Neuronal stem cell (in vitro differentiated cells): ENCODE measurements at regions not wholly inside any gene's neighbourhood (a gene's known extent, or its start where the extent isn't known, plus 50 kb on each side); places are given as distances from the start of the nearest gene placed in this dataset.
"Not testable (repeated sequence)": the region's sequence is repeated elsewhere in the genome, so short reads cannot be mapped to it uniquely, and the experiment has no call there.

Experiments used
- DNase-seq: peaks from one replicate; pipeline ENCODE4 v3.0.0-alpha.2; 2013; ENCODE audit warnings: low spot score
- H2AFZ ChIP-seq: one replicate; pipeline ENCODE4 v1.6.1; 2013; ENCODE audit warnings: mild to moderate bottlenecking, low read length, inconsistent platforms
- H2AK5ac ChIP-seq: 2 replicates; pipeline ENCODE4 v1.6.1; 2013; ENCODE audit warnings: low read depth, mild to moderate bottlenecking, inconsistent platforms, low read length, moderate library complexity, mixed read lengths
- H2BK120ac ChIP-seq: 2 replicates; pipeline ENCODE4 v1.6.1; 2013; ENCODE audit warnings: low read depth, mild to moderate bottlenecking, inconsistent platforms, low read length, moderate library complexity, mixed read lengths
- H2BK12ac ChIP-seq: one replicate; pipeline ENCODE4 v1.6.1; 2013; ENCODE audit warnings: low read length, inconsistent platforms
- H2BK15ac ChIP-seq: 2 replicates; pipeline ENCODE4 v1.6.1; 2013; ENCODE audit warnings: mild to moderate bottlenecking, low read length, inconsistent platforms, mixed read lengths
- H2BK5ac ChIP-seq: one replicate; pipeline ENCODE4 v1.6.1; 2013; ENCODE audit warnings: inconsistent platforms, mild to moderate bottlenecking, low read length, moderate library complexity
- H3K14ac ChIP-seq: one replicate; pipeline ENCODE4 v1.6.1; 2013; ENCODE audit warnings: low read length, inconsistent platforms
- H3K18ac ChIP-seq: 2 replicates; pipeline ENCODE4 v1.6.1; 2013; ENCODE audit warnings: low read length, inconsistent platforms
- H3K23ac ChIP-seq: 2 replicates; pipeline ENCODE4 v1.6.1; 2013; ENCODE audit warnings: low read depth, mild to moderate bottlenecking, mixed read lengths, low read length, inconsistent platforms; ENCODE audit not compliant: poor library complexity
- H3K27ac ChIP-seq: replicated peaks from 3 replicates; pipeline ENCODE4 v1.5.1; 2013; ENCODE audit warnings: low read length, inconsistent platforms
- H3K27me3 ChIP-seq, 3 experiments: 2 replicates each; pipeline ENCODE4 v1.6.1; 2013; ENCODE audit warnings: low read length in 3 of 3, mild to moderate bottlenecking in 2 of 3, inconsistent platforms in 1 of 3, low read depth in 1 of 3, mixed read lengths in 1 of 3, moderate library complexity in 1 of 3; ENCODE audit not compliant: control insufficient read depth in 3 of 3, insufficient read depth in 3 of 3
- H3K36me3 ChIP-seq, 2 donors: replicated peaks in 1 of 2; 2 replicates each; pipeline ENCODE4 v1.6.1; 2013; ENCODE audit warnings: low read length in 2 of 2; ENCODE audit not compliant: control insufficient read depth in 2 of 2, insufficient read depth in 2 of 2
- H3K4ac ChIP-seq: 2 replicates; pipeline ENCODE4 v1.6.1; 2013; ENCODE audit warnings: inconsistent platforms, mild to moderate bottlenecking, low read length, moderate library complexity
- H3K4me1 ChIP-seq, 2 donors: 1 replicate in 1 of 2; 2 replicates in 1 of 2; pipeline ENCODE4 v1.6.1; 2013; ENCODE audit warnings: low read length in 2 of 2, low read depth in 1 of 2; ENCODE audit not compliant: control insufficient read depth in 2 of 2, insufficient read depth in 1 of 2
- H3K4me2 ChIP-seq: one replicate; pipeline ENCODE4 v1.6.1; 2013; ENCODE audit warnings: mild to moderate bottlenecking, low read length, inconsistent platforms; ENCODE audit not compliant: insufficient read depth, poor library complexity, severe bottlenecking
- H3K4me3 ChIP-seq, 2 donors: 2 replicates each; pipeline ENCODE4 v1.5.1; 2013; ENCODE audit warnings: low read length in 2 of 2, mild to moderate bottlenecking in 2 of 2, inconsistent platforms in 1 of 2, moderate library complexity in 1 of 2
- H3K79me1 ChIP-seq: one replicate; pipeline ENCODE4 v1.6.1; 2013; ENCODE audit warnings: low read depth, mild to moderate bottlenecking, inconsistent platforms, low read length, moderate library complexity
- H3K9ac ChIP-seq: one replicate; pipeline ENCODE4 v1.6.1; 2013; ENCODE audit warnings: mild to moderate bottlenecking, low read depth, low read length, inconsistent platforms; ENCODE audit not compliant: poor library complexity
- H3K9me3 ChIP-seq, 2 donors: replicated peaks in 1 of 2; 2 replicates each; pipeline versions ENCODE3 to v1.6.1; 2013; ENCODE audit warnings: low read length in 2 of 2, mild to moderate bottlenecking in 2 of 2, inconsistent platforms in 1 of 2, low read depth in 1 of 2, mixed read lengths in 1 of 2, moderate library complexity in 1 of 2; ENCODE audit not compliant: control insufficient read depth in 2 of 2, insufficient read depth in 1 of 2
- H4K8ac ChIP-seq: one replicate; pipeline ENCODE4 v1.6.1; 2013; ENCODE audit warnings: low read depth, mild to moderate bottlenecking, inconsistent platforms, low read length, moderate library complexity
- H4K91ac ChIP-seq: one replicate; pipeline ENCODE4 v1.6.1; 2013; ENCODE audit warnings: low read length, low read depth, mild to moderate bottlenecking, inconsistent platforms; ENCODE audit not compliant: poor library complexity
- WGBS, 2 donors: extraction: QIAGEN DNeasy Blood & Tissue Kit; methylation state at CpG; one replicate each; pipeline ENCODE4 v1.1.7; 2013; ENCODE audit warnings: missing lambda C conversion rate in 2 of 2, mixed read lengths in 1 of 2; ENCODE audit not compliant: insufficient read length in 2 of 2, insufficient replicate concordance in 1 of 2; ENCODE audit errors: extremely low coverage in 2 of 2; 5-methylcytosine and 5-hydroxymethylcytosine counted together

GRCh38 chr9:2277133-2277532, 262.0 kb downstream of the SMARCA2 start:
- not testable (repeated sequence) for H2AFZ ChIP-seq, H2BK5ac ChIP-seq, H2BK120ac ChIP-seq, H3K23ac ChIP-seq, H2BK12ac ChIP-seq, H3K27me3 ChIP-seq, H3K4me3 ChIP-seq, H3K18ac ChIP-seq, H3K4ac ChIP-seq, H4K91ac ChIP-seq, H2AK5ac ChIP-seq, H3K27ac ChIP-seq, H2BK15ac ChIP-seq, H3K9ac ChIP-seq, H3K4me2 ChIP-seq, DNase-seq, H3K14ac ChIP-seq, H4K8ac ChIP-seq, H3K4me1 ChIP-seq, H3K36me3 ChIP-seq, H3K9me3 ChIP-seq, H3K79me1 ChIP-seq
- no CpG with 5 or more reads among the region's 9 CpGs for whole genome bisulfite sequencing, 2 donors

GRCh38 chr9:2277644-2278043, 262.5 kb downstream of the SMARCA2 start:
- not testable (repeated sequence) for H3K23ac ChIP-seq, H2AFZ ChIP-seq, H3K27ac ChIP-seq, H2BK5ac ChIP-seq, DNase-seq, H3K9me3 ChIP-seq, H3K36me3 ChIP-seq, H2BK15ac ChIP-seq, H4K91ac ChIP-seq, H3K4me2 ChIP-seq, H2BK120ac ChIP-seq, H2BK12ac ChIP-seq, H3K18ac ChIP-seq, H3K27me3 ChIP-seq, H3K79me1 ChIP-seq, H4K8ac ChIP-seq, H3K4ac ChIP-seq, H3K14ac ChIP-seq, H3K4me1 ChIP-seq, H3K9ac ChIP-seq, H3K4me3 ChIP-seq, H2AK5ac ChIP-seq
- no CpG with 5 or more reads among the region's 12 CpGs for WGBS, 2 donors

- H3K18ac ChIP-seq, H3K4me1 ChIP-seq, H3K9ac ChIP-seq, H3K4me3 ChIP-seq, H2BK120ac ChIP-seq, H3K36me3 ChIP-seq, H4K8ac ChIP-seq, H4K91ac ChIP-seq, H3K27me3 ChIP-seq, H3K23ac ChIP-seq, H2BK15ac ChIP-seq, H2BK5ac ChIP-seq, H3K4me2 ChIP-seq, H3K9me3 ChIP-seq, DNase-seq, H3K14ac ChIP-seq, H3K27ac ChIP-seq, H3K4ac ChIP-seq, H2AK5ac ChIP-seq, H2AFZ ChIP-seq, H2BK12ac ChIP-seq, H3K79me1 ChIP-seq: not testable (repeated sequence)
- WGBS, 2 donors = no CpG with 5 or more reads among the region's 8 CpGs
Measured at GRCh38 chr9:2279138-2279537, 264.0 kb downstream of the SMARCA2 start.

DNA sequence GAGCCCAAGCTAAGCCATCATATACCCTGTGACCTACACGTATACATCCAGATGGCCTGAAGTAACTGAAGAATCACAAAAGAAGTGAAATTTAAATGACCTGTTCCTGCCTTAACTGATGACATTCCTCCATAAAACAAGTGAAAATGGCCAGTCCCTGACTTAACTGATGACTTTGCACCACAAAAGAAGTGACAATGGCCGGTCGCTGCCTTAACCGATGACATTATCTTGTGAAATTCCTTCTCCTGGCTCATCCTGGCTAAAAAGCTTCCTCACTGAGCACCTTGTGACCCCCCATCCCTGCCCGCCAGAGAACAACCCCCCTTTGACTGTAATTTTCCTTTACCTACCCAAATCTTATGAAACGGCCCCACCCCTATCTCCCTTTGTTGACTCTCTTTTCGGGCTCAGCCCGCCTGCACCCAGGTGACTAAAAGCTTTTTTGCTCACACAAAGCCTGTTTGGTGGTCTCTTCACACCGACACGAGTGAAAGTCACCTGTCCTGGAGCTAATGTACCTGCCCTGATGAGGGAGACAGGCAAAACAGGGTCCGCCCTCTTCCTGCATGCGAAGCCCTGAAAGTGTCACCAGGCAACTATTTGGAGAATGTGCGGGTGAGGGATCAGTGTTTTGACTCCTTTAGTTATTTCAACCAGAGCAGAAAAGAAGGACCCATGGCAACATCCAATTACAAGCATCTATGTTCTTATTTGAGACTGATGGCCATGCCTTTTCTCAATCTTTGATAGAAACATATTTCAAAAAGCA, 266.1 kb downstream of the SMARCA2 start:
- Histone ChIP-seq H3K9me3 (no peaks in the 10 kb centered on the region), H2BK120ac (no peak overlapping the region), H2AFZ (peak overlapping the region; percentile 14), H3K27ac (no peak overlapping the region), H2BK12ac (no peak overlapping the region), H3K4me3 (no peak overlapping the region), H4K8ac (no peak overlapping the region), H3K4ac (no peak overlapping the region), H3K23ac (no peak overlapping the region), H3K18ac (no peak overlapping the region), H3K9ac (no peak overlapping the region), H3K36me3 (no peaks in the 10 kb centered on the region), H4K91ac (no peak overlapping the region), H2BK5ac (no peak overlapping the region), H3K14ac (no peak overlapping the region), H3K79me1 (no peaks in the 10 kb centered on the region), H3K27me3 (no peaks in the 10 kb centered on the region), H3K4me1 (peaks cover 5 to 9% of the 10 kb centered on the region in 2 donors), H2AK5ac (no peak overlapping the region), H2BK15ac (no peak overlapping the region), H3K4me2 (no peak overlapping the region)
- peak; percentile 14 for DNase-seq
- WGBS, 2 donors = no CpG with 5 or more reads among the region's 13 CpGs
